Stimulated activated CD8-positive, alpha-beta memory T cell treated with anti-CD3 and anti-CD28 coated beads, Interleukin-12 subunit alpha, Interleukin-12 subunit beta, amount 100 ng/mL, for 4 hours (primary cell): ENCODE measurements at regions not wholly inside any gene's neighbourhood (a gene's known extent, or its start where the extent isn't known, plus 50 kb on each side); places are given as distances from the start of the nearest gene placed in this dataset.

ENCODE experiments used
- DNase-seq: peaks from one replicate; pipeline ENCODE4 v3.0.0-alpha.2; 2020; ENCODE audit warnings: low read depth

DNA sequence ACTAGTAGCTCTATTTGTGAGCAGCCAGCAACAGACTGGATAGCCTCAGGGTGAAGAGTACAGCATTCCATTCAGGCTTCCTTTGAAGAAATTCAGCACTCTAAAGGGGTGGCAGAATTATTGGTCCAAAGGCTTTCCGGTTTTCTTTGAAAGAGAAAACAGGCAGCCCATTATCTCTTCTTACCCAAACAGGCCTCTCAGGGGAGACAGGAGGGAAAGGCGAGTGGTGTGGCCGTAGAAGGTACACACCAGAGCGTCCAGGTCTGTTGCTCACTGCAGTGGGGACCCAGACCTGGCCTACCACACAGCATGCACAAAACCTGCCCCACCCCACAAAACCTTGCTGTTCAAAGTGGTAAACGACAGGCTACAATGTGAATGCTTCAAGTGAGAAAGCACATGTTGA lies 83.3 kb downstream of the ZNF608 start:
- DNase-seq: no peak

GRCh38 chr5:124662181-124662781 lies 84.2 kb downstream of the ZNF608 start:
- no peak for DNase-seq

DNA sequence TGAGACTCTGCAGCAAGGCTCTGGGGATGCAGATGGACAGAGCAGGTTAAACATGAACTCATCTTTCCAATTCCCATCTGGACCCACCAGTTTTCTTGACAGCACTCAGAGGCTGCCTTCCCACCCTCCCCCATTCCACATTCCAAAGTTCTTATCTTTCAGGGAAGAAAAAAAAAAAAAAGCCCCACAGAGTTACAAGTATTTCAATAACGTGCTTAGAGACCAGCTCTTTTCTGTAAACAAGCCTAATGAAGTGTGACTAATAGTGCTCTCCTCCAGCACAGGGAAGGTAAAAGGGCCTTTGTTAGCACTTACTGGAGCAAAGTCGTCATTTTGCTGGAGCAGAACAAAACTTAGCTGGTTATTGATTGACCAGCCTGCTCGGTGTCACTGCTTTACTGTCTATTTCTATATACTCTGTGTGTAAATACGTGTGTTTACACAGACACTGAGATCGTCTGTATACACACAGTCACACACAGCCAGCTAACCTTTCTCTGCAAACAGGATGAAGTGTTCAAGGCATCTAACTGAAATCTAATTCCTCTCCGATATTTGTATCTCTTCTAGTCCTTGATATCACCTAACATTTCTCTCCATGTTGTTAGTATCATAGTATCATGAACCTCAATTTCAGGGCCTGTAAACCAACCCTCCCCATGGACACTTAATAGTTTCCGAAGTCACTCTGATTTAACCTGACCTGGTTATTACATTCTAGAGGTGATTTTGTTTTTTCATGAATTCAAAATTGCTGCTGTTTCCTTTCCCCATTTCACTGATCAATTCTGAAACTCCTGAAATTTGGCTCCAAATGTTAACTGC lies 84.9 kb downstream of the ZNF608 start:
- no peak for DNase-seq

- DNase-seq: no peak
Measured at GRCh38 chr5:124660229-124661093, 86.0 kb downstream of the ZNF608 start.

GRCh38 chr5:124659798-124660197 lies 86.6 kb downstream of the ZNF608 start:
- no peak for DNase-seq

- no peak for DNase-seq
Measured at GRCh38 chr5:124658867-124659557, 87.4 kb downstream of the ZNF608 start.

GRCh38 chr5:124655921-124656511 lies 90.4 kb downstream of the ZNF608 start:
- DNase-seq: no peak

- no peak for DNase-seq
Measured at GRCh38 chr5:124655251-124655917, 91.1 kb downstream of the ZNF608 start.

DNA sequence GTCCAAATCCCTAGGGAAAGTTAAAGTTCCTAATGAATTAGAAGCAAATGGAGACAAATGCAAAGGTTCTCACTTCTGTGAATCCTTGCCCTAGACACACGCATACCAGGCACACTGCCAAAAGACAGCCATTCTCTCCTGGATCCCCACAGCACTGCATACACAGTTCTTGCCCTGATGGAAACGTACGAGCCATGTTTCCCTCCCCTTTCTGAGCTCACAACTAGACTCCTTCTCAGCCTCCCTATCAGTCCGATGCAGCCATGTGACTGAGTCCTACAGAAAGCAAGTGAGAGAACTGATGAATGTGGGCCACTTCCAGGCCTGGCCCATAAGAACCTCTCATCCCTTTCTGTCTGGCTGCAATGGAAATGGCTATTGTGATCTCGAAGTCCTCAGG lies 92.0 kb downstream of the ZNF608 start:
- DNase-seq: no peak

DNA sequence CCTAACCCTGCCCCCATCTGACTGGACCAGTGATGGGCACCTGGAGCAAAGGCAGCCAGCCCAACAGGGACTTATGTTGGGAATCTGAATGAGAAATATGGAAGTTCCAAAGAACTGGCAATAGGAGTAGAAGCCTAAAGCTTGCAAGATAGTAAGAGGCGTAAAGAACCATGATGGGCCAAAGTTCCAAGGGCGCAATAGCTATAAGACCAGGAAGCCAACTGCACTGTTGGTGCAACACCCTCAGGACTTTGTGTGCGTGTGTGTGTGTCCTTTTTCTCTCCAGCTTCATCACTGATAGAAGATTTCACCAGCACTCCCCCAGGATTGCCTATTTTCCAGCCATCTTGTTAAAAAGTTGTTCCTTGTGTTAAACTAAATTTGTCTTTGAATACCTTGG lies 92.8 kb downstream of the ZNF608 start:
- no peak for DNase-seq

DNA sequence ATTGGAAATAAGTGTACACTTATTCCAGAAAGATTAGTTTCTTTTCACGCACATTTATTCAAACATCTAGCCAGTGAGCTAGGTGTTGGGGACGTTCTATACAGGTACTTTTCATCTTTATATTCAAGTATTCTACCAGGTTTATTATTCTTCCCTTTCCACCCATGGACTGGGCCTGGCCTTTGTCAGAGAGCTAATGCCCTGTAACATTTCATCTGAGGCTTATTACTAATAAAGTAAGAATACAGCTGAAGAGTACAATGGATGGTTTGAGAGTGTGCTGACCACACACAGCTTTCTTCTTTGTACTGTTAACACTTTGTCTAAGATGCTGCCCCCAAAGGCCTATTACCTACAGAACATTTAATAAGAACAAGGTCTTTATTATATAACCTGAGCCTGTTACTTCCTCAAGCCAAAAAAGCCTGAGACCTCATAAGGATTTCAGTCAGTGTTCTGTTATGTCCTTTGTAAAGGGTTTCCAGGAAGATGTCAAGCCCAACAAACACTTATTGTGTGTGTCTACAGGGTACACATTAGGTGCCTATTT lies 93.5 kb downstream of the ZNF608 start:
- no peak for DNase-seq

- DNase-seq: no peak
Measured at GRCh38 chr5:124652514-124652819, 94.0 kb downstream of the ZNF608 start.

DNA sequence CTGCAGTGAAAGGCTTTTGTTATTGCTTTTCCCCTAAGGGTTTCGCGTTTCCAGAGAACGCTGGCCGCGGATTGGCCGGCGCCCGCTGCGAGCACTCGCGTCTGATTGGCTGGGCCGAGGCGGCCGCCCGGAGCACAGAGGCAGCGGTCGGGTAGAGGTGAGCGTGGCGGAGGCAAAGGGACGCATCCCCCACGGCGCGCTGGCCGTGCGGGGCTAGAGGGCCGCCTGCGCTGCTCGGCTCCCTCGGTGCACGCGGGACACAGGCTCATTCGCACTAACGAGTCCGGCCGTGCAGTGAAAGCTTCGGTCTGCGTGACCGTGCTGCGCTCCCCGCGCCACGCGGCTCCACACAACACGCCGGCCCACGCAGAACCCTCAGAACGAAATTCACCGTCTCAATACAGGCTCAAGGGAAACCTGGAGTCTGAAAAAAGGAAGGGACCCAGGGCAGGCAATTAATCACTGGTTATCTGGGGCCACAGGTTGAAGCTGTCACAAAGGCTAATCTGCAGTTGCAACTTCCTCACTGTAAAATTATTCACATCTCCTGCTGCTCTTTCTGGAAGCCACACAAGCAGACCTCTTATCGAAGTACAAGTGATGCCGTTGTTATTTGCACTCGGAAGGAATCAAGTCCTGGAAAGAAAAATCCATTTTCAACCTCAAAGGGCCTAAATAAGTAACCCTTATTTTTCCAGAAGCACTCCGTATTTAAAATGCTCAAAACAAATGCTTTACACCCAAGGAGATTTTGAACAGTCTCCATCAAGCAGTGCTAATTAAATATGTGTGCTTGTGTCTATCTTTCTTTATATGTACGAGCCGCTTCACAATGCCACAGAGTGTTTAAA lies 94.6 kb downstream of the ZNF608 start:
- DNase-seq: peak; percentile 4

DNA sequence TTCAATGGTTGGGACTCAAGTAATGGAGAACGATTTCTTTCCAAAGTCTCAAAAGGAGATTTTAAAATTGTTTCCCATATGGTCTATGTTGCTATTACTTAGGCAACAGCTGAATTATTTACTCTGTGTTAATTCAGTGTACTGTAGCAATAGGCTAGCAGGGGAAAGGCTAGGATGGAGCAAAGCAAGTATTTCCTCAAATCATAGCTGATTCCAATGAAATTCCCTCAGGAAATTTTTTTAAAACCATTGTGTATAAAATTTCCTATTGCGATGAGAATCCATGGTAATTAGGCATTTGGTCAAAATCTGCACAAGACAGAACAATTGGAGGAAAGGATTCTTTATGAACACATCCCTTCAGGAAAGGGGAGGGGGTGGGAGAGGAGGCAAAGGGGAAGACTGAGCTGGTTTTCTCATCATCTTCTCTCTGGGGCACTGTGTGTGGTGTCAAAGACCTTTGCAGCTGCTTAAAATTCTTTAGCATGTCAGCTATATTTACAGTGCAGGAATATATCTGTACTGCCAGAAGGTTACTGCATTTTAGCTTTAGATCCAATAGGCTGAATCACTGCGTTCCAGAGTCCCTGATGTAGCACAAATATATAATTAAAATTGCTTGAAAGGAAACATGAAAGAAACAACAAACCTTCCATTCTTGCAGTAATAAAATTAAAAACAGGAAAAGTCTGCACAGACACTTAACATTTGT lies 95.3 kb downstream of the ZNF608 start:
- no peak for DNase-seq

- DNase-seq: no peak
Measured at GRCh38 chr5:124650147-124650561, 96.3 kb downstream of the ZNF608 start.

GRCh38 chr5:124649491-124650146 lies 96.8 kb downstream of the ZNF608 start:
- peak; percentile 57 for DNase-seq

DNA sequence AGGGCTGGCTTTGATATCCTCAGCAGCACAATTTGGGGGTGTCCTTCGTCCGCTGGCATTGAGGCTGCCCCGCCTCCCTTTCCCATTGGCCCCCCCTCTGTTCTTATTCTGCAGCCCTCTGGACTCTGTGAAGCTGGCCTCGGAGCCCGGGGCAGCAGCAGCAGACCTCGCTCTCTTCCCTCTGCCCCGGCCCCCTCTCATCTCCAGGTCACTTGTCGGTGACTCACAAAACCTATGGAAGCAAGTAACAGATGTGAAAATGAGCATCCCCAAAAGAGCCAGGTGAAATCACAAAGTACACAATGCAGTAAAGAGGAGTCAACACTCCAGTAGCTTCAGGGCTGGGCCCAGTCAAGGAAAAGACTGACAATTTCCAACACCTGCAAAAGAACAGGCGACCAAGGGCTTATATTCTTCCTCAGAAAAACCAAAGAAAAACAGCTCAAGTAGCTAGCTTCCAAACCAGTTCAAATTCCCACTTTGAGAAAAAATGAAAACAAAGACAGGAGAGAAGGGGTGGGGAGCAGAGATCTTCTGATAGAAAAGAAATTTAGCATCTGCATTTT lies 97.5 kb downstream of the ZNF608 start:
- no peak for DNase-seq

DNA sequence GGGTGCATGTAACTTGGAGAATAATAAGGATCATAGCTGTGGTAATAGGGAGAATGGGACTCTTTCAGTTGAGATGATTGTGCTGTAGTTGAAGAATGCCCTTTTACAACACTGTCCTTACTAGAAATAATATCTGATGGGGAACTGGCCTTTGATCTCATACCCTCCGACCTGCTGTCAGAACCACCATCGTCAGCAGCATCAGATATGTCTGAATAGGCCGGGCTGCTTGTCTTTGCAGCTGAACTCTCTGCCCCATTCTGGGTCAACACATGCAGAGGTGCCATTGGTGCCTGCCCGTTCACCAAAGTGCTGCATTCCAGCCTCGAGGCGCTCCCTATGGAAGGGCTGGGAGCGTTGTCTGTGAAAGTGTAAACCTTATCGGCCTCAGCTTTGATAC lies 99.1 kb downstream of the ZNF608 start:
- DNase-seq: no peak

GRCh38 chr5:124645396-124645795 lies 101.0 kb downstream of the ZNF608 start:
- DNase-seq: no peak
